ENCODE measurements at regions not wholly inside any gene's neighbourhood (a gene's known extent, or its start where the extent isn't known, plus 50 kb on each side); places are given as distances from the start of the nearest gene placed in this dataset.

- TF ChIP-seq, protein P1, sequence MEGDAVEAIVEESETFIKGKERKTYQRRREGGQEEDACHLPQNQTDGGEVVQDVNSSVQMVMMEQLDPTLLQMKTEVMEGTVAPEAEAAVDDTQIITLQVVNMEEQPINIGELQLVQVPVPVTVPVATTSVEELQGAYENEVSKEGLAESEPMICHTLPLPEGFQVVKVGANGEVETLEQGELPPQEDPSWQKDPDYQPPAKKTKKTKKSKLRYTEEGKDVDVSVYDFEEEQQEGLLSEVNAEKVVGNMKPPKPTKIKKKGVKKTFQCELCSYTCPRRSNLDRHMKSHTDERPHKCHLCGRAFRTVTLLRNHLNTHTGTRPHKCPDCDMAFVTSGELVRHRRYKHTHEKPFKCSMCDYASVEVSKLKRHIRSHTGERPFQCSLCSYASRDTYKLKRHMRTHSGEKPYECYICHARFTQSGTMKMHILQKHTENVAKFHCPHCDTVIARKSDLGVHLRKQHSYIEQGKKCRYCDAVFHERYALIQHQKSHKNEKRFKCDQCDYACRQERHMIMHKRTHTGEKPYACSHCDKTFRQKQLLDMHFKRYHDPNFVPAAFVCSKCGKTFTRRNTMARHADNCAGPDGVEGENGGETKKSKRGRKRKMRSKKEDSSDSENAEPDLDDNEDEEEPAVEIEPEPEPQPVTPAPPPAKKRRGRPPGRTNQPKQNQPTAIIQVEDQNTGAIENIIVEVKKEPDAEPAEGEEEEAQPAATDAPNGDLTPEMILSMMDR (IDR thresholded peaks at IDR 0.05; ENCODE audit: low read depth, low read length, poor library complexity, severe bottlenecking) = no peak
- TF ChIP-seq EZH2phosphoT487 (IDR thresholded peaks at IDR 0.05; ENCODE audit: borderline replicate concordance, low read length) = no peak
These were observed 366.7 kb upstream of the CTNND2 start for GRCh38 chr5:12270914-12271313.

Data from DOHH2 (cell line).